GM19395 (cell line): ENCODE measurements at regions not wholly inside any gene's neighbourhood (a gene's known extent, or its start where the extent isn't known, plus 50 kb on each side); places are given as distances from the start of the nearest gene placed in this dataset.
A peak's percentile ranks its signal among the peaks of the same experiment; 100 is the strongest.

Source experiments
- ATAC-seq: cut with Tn5 transposase; IDR thresholded peaks from one replicate; pipeline ENCODE4 v1.9.1; 2021; ENCODE audit warnings: mild to moderate bottlenecking, moderate library complexity; ENCODE audit not compliant: unreplicated experiment

DNA sequence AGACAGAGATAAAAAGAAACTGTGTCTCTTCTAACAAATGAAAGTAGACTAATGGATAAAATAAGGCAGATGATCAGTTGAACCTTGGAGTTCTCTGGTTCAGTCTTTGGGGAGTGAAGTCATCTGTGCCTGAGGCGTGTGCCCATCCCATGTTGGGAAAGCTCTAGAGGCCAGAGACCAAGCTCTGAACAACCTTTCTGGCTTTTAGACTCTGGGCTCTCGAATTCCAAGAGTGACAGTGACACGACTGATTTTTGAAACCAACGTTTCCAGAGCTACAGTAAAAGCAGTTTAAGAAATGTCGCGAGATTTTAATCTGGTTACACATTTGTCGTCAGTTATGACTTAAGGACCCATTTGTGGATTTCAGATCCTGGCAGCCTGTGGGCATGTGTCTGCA is 83.7 kb upstream of the APCDD1 start:
- ATAC-seq = no peak

DNA sequence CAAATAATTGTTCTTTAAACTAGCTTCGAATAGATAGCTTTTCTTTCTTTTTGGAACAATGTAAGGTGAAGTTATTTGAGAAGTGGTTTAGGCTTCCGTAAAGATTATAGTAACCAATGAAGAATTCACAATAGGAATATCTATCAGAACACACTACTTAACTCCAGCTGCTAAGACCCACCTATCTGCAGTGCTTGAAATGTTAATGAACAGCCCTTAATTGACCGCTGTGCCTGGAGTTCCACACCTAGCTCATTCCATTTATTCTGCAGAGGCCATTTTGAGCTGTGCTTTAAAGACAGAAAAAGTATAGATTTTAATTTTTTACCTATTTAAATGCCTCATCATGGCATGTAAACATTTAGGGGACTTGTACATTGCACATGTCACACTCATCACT is 83.3 kb upstream of the APCDD1 start:
- no peak for ATAC-seq

DNA sequence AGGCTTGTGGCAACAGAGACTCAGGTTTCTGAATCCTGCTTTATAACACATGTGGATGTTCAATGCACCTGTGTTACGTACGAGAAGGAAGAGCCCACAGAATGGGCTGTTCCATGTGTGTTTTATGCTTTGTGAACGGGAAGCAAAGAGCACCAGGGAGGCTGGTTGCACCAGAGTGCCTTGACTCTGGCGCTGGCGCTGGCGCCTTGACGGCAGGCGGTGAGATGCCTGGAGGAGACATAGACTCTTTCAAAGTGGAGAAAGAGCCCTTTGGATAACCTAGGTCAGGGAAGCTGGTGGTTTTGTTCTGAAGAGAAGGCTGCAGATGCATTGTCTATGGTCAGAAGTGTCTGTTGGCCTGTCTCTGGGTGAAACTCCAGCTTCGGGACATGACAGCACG is 80.2 kb upstream of the APCDD1 start:
- no peak for ATAC-seq

DNA sequence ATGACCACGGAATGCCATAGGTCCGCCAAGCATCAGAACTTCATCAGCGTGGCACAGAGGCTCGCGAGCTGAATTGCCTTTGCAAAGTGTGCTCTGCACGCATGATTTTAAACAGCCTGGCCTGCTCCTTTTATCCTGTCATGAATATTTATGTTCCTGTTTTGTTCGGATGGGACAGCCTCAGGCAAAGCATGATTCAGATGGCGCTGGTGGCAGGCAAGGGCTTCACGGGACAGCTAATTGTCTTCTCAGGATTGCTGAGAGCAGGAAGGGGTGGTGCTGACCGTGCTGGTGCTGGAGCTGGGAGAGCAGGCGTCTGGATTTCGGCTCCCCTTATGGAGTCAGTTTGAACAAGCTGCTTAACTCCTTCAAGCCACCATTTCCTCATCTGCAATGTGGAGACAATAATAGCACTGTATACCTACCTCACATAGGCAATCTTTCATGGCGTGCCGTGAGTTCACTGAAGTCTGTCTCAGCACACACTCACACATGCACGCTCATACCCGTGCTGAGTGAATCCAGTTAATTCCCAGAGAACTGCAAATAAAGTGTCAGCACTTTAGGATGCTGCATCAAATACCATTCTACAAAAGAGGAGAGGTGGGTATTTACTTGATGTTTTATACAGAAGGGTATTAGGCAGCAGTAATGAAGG is 79.7 kb upstream of the APCDD1 start:
- no peak for ATAC-seq

DNA sequence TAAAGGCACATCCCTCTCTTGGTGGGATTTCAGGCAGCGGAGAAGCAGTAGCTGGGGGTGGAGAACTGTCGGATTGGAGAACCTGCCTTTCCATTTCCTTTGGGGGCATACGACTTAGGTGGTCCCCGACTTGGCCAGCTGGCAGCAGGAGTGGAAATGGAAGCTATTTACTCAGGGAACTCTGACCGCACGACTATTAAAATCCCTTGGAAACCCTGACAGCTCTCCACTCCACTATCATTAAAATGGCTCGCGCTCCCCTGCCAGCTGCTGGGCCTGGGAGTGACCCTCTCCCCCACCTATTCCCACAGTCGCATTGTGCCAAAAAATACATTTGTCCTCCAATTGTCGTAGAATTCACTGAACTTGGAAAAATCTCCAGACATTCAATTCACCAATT is 77.7 kb upstream of the APCDD1 start:
- ATAC-seq = no peak

DNA sequence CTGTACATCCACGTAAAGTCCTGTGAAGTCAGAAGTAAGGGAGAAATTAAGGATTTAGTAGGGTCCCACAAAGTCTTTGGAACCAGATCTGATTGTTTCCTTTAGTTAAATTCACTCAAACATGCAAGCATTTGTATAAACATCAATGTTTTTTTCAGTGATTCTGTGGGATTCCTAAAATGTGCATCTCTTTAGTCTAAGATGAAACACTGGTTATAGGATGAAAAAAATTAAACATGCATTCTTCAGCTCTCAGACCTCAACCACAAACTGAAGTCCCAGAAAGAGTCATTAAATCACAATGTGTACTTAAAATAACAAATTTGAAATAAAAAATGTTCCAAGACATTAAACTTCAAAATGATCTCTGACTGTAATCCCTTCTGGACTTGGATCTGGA is 76.5 kb upstream of the APCDD1 start:
- no peak for ATAC-seq

DNA sequence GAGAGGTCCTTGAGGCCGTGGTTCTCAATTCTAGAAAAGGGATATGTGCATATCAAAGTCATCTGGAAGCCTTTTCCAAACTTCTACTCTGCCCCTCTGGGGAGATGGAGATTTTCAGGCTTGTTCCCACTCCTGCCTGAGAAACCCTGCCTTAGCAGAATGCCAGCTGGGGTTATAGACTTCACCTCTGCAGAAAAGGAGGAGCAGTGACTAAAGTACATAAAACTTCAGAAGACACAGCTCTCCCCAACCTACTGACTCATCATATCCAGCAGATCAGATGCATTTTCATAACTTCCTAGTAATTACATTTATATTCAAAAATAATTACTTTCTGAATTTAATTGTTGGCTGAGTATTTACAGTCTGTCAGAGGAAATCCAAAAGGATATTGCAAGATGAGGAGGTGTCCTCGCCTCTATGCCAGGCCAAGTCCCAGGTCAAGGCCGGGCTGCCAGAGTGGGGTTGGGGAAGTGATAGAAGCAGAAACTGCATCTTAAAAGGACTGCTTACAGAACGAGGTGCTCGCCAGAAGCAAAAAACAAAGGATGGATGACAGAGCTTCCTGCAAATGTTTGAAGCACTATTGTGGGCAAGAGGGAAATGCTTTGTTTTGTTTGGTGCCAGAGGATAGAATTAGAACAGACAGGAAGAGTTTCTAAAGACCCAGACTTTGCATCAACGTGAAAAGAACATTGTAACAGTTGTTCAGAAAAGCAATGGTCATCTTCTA is 75.6 kb upstream of the APCDD1 start:
- no peak for ATAC-seq

DNA sequence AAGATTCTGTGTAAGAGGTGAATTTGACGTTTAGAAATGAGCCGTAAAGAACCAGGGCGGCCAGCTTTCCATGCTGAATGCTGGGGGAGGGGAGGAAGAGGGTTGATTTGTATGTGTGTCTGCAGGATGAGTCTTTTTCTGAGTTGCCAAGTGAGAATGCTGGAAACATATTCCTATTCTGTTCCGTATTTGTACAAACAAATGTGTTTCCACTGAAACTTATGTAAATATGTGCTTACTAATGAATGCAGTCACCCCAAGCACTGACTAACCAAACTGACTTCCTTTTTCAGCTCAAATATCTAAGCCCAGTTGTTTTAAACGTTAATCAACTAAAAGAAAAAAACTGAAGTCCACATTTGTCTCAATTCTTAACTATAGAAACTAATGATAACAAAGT is 74.9 kb upstream of the APCDD1 start:
- ATAC-seq = no peak

DNA sequence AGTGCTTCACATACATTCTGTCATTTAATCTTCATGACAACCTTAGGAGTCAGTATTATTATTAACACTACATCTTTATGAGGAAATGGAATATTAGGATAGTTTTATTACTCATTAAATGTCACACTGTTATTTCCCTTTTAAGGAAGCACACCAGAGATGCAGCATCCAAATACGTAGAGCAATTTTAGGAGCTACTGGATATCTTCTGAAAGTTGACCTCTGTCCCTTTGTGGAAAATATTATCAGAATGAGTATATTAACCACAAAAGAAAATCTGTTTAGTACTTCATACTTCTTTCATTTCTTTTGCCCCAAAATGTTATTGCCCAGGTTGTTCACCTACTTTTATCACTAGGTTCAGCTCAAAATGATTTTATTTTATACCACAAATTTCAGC is 72.9 kb upstream of the APCDD1 start:
- ATAC-seq = no peak

DNA sequence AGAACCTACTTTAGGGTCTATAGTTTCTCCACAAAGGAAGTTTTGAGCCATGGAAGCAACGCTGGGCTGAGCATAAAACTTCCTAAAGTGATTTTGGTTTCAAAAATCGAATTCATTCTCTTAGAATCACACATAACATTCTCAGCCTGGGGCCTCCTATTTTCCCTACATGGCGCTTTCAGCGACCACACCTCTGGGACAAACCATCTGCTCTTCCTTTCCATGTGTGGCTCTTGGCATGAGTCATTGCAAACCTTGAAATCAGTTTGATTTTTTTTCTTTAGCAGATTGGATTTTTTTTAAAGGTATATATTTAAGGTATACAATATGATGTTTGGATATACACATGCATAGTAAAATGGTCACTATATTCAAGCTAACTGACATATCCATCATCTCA is 72.5 kb upstream of the APCDD1 start:
- ATAC-seq = no peak

DNA sequence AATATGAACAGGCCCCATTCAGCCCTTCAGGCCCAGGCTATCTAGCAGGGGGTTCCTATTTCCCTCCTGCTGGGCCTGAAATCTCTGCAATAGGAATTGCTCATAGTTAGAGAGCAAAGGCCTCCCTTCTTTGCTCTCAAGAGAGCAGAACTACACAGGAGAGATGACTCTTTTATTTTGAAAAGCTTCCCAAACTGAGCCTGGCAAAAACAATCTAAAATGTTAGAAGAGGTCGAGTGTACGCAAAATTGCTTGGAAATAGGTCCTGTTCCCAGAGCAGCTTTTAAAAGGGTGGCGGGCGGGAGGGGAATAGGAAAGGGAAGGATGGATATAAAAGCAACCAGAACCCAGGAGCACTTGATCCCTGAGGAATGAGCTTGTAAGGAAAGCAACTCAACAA is 68.4 kb upstream of the APCDD1 start:
- ATAC-seq = no peak

DNA sequence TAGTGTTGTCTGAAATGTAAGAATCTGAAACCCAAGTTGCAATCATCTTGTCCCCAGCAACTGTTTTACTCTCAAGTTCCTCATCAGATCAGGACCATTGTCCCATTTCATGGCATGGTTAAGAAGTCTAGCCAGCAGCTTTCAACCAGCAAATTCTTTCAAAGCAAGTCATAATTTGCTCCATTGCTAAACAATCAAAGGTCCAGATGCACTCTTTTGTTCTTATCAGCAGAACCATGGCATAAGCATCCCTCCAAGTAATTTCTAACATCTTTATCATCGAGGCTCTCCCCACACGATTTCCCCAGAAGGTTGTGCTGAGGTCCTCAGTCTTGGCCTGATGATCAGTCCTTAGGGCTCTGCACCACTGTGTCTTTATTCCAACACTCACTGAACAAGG is 67.5 kb upstream of the APCDD1 start:
- no peak for ATAC-seq

DNA sequence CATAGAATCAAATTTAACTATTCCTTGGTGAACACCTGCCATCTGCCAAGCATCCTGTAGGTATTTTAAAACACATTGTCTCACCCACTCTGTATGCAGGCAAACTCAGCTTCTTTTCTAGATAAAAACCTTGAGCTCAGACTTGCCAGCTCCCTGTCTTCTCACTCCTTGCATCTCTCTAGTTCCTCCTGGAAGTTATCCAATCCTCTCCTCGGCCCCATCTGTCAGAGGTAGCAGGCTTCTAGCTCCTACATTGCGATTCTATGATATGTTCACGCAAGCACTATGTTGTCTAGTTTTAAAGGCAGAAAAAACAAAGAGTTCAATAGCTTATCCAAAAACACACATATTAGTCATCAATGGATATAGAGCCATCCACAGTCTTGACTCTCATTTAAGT is 67.0 kb upstream of the APCDD1 start:
- no peak for ATAC-seq

DNA sequence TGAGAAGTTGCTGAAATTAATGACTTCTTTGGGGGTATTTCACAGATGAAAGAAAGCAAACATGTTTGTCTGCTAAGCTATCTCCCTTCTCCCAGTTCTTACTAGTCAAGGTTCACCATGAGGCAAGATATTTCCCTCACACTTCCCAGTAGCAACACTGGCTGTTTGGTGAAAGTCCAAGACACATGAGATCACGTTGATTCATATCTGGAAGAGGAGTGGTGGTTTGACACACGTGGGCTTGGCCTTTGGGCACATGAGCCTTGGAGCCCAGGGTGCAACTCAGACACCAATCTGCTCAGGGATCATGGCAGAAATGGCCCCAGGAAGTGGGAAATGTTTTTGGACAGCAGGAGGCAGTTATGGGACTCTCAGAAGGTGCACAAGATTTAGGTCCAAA is 66.1 kb upstream of the APCDD1 start:
- no peak for ATAC-seq

DNA sequence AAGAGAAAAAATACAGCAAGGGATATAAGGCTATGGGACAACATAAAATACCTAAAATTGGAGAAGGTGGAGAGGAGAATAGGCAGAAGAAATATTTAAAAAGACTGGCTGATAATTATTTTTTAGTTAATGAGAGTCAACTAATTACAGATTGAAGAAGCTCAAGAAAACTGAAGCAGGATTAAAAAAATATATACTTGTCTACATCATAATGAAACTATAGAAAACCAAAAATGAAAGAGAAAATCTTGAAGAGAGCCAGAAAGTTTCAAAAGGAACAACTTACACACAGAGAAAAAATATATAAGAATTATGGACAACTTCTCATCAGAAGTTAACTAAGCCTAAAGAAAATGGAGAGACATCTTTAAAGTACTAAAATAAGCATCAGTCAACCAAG is 62.9 kb upstream of the APCDD1 start:
- ATAC-seq = peak; percentile 85

DNA sequence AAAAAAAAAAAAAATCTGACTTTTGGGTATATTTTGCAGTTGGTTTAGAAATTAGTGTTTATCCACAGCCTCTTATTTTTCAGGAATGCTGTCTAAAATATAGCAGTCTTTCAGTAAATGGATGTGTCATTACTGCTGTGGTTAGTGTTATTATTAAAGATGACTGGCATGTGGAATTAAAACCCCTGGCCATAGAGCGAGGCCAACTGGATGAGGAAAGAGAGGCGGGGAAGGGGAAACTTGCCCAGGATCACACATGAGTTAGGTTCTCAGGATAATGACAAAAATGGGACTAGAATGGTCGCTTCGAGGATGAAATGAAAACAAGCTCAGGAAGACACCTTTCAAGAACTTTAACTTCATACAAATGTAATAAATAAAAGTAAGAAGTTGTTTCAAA is 57.4 kb upstream of the APCDD1 start:
- ATAC-seq = no peak

DNA sequence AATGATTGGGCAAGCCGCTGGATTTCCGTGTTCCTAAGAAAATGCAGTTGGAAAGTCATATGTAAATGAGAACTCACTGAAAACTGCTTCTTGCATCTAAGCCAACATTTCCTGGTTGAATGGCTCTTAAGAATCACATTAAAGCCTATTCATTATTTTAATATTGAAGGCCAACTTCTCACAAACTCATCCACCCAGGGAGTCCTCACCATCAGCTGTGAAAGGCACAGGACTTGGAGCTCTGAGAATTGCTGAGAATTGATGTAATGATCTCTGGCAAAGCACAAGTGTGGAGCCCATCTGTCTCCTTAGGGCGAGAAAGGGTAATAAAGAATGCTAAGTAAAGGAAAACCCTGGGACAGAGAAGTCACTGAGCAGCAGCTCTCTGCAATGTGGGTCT is 55.9 kb upstream of the APCDD1 start:
- no peak for ATAC-seq

DNA sequence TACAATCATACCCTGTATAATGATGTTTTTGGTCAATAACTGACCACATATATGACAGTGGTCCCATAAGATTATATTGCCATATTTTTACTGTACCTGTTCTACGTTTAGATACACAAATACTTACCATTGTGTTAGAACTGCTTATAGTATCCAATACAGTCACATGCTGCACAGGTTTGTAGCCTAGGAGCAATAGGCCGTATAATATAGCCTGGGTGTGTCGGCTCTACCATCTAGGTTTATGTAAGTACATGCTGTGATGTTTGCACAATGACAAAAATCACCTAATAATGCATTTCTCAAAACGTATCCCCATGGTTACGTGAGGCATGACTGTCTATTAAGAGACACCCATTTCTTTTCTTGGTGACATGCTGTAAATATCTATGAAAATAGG is 55.0 kb upstream of the APCDD1 start:
- ATAC-seq = no peak

DNA sequence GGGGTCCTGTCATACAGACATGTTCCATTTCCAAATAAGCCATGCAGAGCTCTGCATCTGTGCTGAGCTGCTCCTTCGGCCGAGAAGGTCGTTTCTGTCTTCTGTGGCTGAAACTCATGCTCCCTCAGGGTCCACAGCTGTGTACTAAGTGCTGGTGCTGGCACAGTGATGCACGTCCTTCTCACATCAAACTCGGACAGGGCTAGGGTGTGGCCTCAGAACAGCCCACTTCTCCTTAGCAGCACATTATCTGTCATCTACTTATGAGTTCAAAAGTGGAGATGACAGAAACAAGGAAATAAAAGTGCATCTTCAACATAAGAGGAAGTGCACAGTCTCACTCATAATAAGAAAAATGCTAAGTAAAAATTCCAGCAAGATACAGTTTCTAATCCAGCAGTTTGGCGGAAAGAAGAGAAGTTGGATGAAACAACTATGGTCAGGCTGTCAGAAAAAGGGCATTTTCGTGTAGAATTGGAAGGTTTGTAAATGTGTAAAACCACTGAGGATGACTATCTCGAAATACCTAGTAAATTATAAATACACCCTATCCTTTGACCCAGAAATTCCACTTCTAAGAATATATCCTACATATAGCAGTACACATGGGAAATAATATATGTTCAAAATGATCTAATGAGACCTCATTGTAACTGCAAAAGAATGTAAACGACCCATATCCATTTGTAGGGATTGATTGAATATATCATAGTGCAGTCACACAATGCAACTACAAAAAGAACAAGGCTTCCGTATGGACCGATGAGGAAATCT is 53.7 kb upstream of the APCDD1 start:
- no peak for ATAC-seq

DNA sequence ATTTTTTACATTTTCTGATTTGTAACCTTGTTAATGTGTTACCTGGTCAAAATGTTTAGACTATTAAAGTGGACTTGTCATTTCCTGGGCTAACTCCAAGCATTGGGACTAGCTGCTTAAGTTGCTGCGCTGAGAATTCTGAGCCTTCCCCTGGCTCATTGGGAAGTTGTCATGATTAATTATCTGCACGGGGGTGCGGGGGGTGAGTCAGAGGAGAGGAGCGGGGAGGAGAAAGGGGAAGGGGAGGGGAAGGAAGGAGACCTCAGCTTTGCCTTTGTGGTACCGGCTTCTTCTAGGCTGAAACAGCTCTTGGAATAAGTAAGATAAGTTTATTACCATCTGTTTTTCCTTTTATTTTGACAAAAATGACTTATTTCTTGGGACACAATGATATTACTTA is 52.9 kb upstream of the APCDD1 start:
- no peak for ATAC-seq

DNA sequence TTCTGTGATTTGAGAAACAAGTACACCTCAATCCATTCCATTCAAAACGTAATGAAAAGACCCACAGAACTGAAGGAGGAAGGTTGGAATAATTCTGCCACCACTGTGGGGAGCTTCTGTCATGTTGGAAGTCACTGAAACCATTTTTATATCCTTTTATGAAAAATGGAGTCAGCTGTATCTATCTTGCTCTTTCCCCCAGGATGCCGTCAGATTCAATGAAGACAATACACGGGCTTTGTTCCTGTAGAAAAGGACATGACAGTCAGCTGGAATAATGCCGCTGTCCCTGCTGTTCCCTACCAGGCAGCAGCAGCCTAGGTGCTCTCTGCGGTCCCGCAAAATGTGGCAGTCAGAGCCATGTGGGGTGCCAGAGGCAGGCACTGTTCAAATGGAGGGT is 52.5 kb upstream of the APCDD1 start:
- no peak for ATAC-seq

DNA sequence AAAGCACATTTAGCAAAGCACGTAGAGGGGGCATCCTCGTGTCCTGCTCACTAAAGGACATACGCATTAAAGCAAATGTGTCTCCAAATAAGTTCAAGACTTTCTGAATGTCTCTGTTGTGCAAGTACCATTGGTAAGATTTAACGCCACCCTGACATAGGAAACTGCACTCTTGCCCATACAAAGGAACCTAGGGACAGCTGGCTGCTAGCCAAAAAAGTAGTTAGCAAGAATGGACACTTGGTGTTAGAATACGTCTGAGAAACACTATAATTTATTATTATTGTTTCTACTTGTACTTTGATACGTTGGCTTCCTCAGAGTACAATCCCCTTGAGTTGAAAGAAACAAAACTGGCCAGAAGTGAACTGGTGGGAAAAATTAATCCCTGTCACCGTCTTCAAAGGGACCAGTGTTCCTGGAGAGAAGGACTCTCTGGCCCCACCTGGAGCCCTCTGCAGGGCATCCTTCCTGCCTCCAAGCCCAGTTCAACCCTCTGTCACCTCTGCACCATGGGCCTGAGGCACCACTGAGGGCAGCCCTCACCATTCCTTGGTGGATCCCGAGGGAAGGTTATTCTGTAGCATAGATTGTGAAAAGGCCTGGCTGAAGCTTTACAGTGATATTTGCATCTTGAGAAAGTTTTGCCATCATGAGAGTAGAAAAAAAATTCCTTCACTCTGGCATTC is 51.4 kb upstream of the APCDD1 start:
- no peak for ATAC-seq
